GM12878 (cell line): ENCODE measurements at regions not wholly inside any gene's neighbourhood (a gene's known extent, or its start where the extent isn't known, plus 50 kb on each side); places are given as distances from the start of the nearest gene placed in this dataset.

ENCODE experiments used
- ATAC-seq: fragments of 200-7000 bp; cut with Tn5 transposase; 3 replicates; pipeline ENCODE4 v1.9.1; 2020; ENCODE audit warnings: mild to moderate bottlenecking, moderate library complexity
- BruUV-seq: library from RNA; stranded (reverse); fragments of 400-500 nt; replicated peaks from 2 replicates; lab custom pipeline; 2021; lab: Mats Ljungman, UMichigan
- CTCF ChIA-PET: fragments of 300-600 bp; sonication (Branson Sonifier 250); formaldehyde crosslinking; extraction: SDS; loops from one replicate; lab custom pipeline; 2021; ENCODE audit warnings: inconsistent platforms; lab: Yijun Ruan, JAX
- POLR2A ChIA-PET: fragments of 350-600 bp; formaldehyde crosslinking; extraction: SDS; loops from one replicate; lab custom pipeline; 2021; ENCODE audit warnings: inconsistent platforms; lab: Charles Lee
- RAD21 ChIA-PET: fragments of 300-600 bp; sonication (Branson Sonifier 250); formaldehyde crosslinking; loops from one replicate; lab custom pipeline; 2023; ENCODE audit warnings: antibody characterized with exemption; ENCODE audit not compliant: unreplicated experiment; lab: Charles Lee
- SMC1A ChIA-PET: fragments of 300-600 bp; sonication (Branson Sonifier 250); formaldehyde crosslinking; loops from one replicate; lab custom pipeline; 2023; ENCODE audit not compliant: unreplicated experiment, uncharacterized antibody; lab: Charles Lee
- DNase-seq: peaks from one replicate; pipeline ENCODE4 v3.0.0-alpha.2; 2011; ENCODE audit warnings: low read depth, low spot score
- FAIRE-seq: peaks from 3 replicates; lab custom pipeline; 2011; peaks lifted over from hg19 to GRCh38; lab: Jason Lieb, UNC
- H2AFZ ChIP-seq: 2 replicates; pipeline ENCODE4 v1.6.0; 2011; ENCODE audit warnings: low read depth, low read length, control low read depth; ENCODE audit not compliant: control insufficient read depth
- H3K27ac ChIP-seq: 2 replicates; pipeline ENCODE4 v1.5.1; 2011; ENCODE audit warnings: control low read depth; ENCODE audit not compliant: control insufficient read depth, insufficient read depth
- H3K27me3 ChIP-seq, 2 experiments: replicated peaks in 1 of 2; 2 replicates each; pipeline versions ENCODE4 v1.6.0 to v1.6.1; 2011; ENCODE audit warnings: low read length in 1 of 2; ENCODE audit not compliant: control insufficient read depth in 2 of 2, insufficient read depth in 2 of 2
- H3K36me3 ChIP-seq, 2 experiments: 2 replicates each; pipeline ENCODE4 v1.5.1; 2011; ENCODE audit warnings: low read length in 1 of 2; ENCODE audit not compliant: control insufficient read depth in 2 of 2, insufficient read depth in 2 of 2
- H3K4me1 ChIP-seq: 2 replicates; pipeline ENCODE4 v1.6.1; 2011; ENCODE audit warnings: mild to moderate bottlenecking, low read length, moderate library complexity, mixed read lengths; ENCODE audit not compliant: control insufficient read depth, insufficient read depth
- H3K4me2 ChIP-seq: 2 replicates; pipeline ENCODE4 v1.6.0; 2011; ENCODE audit warnings: control low read depth; ENCODE audit not compliant: control insufficient read depth, insufficient read depth
- H3K4me3 ChIP-seq: fragments of 200-600 bp; sonication (generic); 2 replicates; pipeline ENCODE4 v1.5.1; 2016
- H3K79me2 ChIP-seq: 2 replicates; pipeline ENCODE4 v1.6.0; 2011; ENCODE audit warnings: low read length; ENCODE audit not compliant: control insufficient read depth, insufficient read depth
- H3K9ac ChIP-seq: 2 replicates; pipeline ENCODE4 v1.8.0; 2011; ENCODE audit warnings: low read length, control low read depth, mixed read lengths; ENCODE audit not compliant: control insufficient read depth, insufficient read depth
- H3K9me3 ChIP-seq: replicated peaks from 3 replicates; pipeline ENCODE4 v1.5.1; 2011; ENCODE audit warnings: mild to moderate bottlenecking, low read length; ENCODE audit not compliant: control insufficient read depth, insufficient read depth
- H4K20me1 ChIP-seq: 2 replicates; pipeline ENCODE4 v1.6.0; 2011; ENCODE audit not compliant: control insufficient read depth, insufficient read depth
- BCLAF1 ChIP-seq: fragments of 450-650 bp; IDR thresholded peaks from 2 replicates; pipeline ENCODE4 v1.6.1; 2017; ENCODE audit warnings: antibody characterized with exemption, mild to moderate bottlenecking, moderate library complexity
- EP300 ChIP-seq, 2 experiments: fragments of 150-350 bp in 1 of 2; IDR thresholded peaks; 2 replicates each; pipeline ENCODE4 v1.6.1; 2011 to 2012; ENCODE audit warnings: low read depth in 2 of 2, low read length in 2 of 2, borderline replicate concordance in 1 of 2, improper control_type of control experiment in 1 of 2, inconsistent platforms in 1 of 2; ENCODE audit not compliant: control insufficient read depth in 1 of 2
- HDAC2 ChIP-seq: fragments of 200-600 bp; sonication (generic); IDR thresholded peaks from 2 replicates; pipeline ENCODE4 v1.6.1; 2017
- NFYA ChIP-seq: IDR thresholded peaks from 2 replicates; pipeline ENCODE4 v1.6.1; 2011; ENCODE audit warnings: low read depth, mild to moderate bottlenecking, low read length, improper control_type of control experiment, borderline replicate concordance
- WGBS: methylation state at CpG from one replicate; pipeline ENCODE4 v1.1.6; 2016; ENCODE audit warnings: low lambda C conversion rate; ENCODE audit not compliant: insufficient replicate concordance, insufficient coverage; ENCODE audit errors: missing lambda C conversion rate; 5-methylcytosine and 5-hydroxymethylcytosine counted together
- in situ Hi-C: fragments of 300-500 bp; cut with MboI; formaldehyde crosslinking; loops from 9 replicates; pipeline ENCODE4 v1.14.3; 2018; ENCODE audit warnings: mixed read lengths
- intact Hi-C: fragments of 100-400 bp; cut with micrococcal nuclease; formaldehyde crosslinking; loops from one replicate; pipeline ENCODE4 v1.14.2; 2022; ENCODE audit not compliant: unreplicated experiment
- TF ChIP-seq, protein P1 (sequence below): IDR thresholded peaks from 2 replicates; pipeline ENCODE4 v1.6.1; 2011; ENCODE audit warnings: low read depth, mild to moderate bottlenecking, low read length, moderate library complexity, borderline replicate concordance; ENCODE audit errors: extremely low read depth

- ChIA-PET RAD21 (interaction anchor here (0.7 kb wide), 1 partner anchor 363 kb away, joined by 3 read pairs; no protein-coding TSS in a partner anchor), POLR2A (no interaction called here), SMC1A (interaction anchor here (1.7 kb wide), 1 partner anchor 14 kb away, joined by 3 read pairs; no protein-coding TSS in a partner anchor), CTCF (no interaction called here)
- BruUV-seq: no TSS peak
- Histone ChIP-seq H3K79me2 (no peaks in the 10 kb centered on the region), H3K4me1 (no peaks in the 10 kb centered on the region), H3K4me2 (no peak overlapping the region), H3K9ac (no peak overlapping the region), H3K27ac (no peak overlapping the region), H2AFZ (no peak overlapping the region), H3K36me3 (no peaks in the 10 kb centered on the region), H4K20me1 (no peaks in the 10 kb centered on the region), H3K27me3 (no peaks in the 10 kb centered on the region), H3K4me3 (no peak overlapping the region), H3K9me3 (no peaks in the 10 kb centered on the region; the same call in 2 of the 3 replicates)
- ATAC-seq: no peak
- no peak for FAIRE-seq
- intact Hi-C loops: no loop called here
- DNase-seq: no peak
- in situ Hi-C loops: no loop called here
- 42% methylated on average over 1 of the region's 1 CpG for WGBS
- no peak for TF ChIP-seq EP300 (IDR thresholded peaks at IDR 0.05; ENCODE audit: borderline replicate concordance in 1 of 2, control insufficient read depth in 1 of 2, low read depth in 2 of 2, low read length in 2 of 2)
- TF ChIP-seq HDAC2: no peak
- TF ChIP-seq NFYA: no peak
- TF ChIP-seq BCLAF1: no peak
- TF ChIP-seq, protein P1, sequence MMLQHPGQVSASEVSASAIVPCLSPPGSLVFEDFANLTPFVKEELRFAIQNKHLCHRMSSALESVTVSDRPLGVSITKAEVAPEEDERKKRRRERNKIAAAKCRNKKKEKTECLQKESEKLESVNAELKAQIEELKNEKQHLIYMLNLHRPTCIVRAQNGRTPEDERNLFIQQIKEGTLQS: no peak
These were observed 132.8 kb upstream of the NR2F2 start for GRCh38 chr15:96197721-96198120.
